DOHH2 (cell line): ENCODE measurements at regions not wholly inside any gene's neighbourhood (a gene's known extent, or its start where the extent isn't known, plus 50 kb on each side); places are given as distances from the start of the nearest gene placed in this dataset.

Source experiments
- H3F3A ChIP-seq: fragments of 200-600 bp; sonication (generic), shearing (Covaris generic); 2 replicates; pipeline ENCODE4 v1.6.0; 2016; ENCODE audit warnings: antibody characterized with exemption, mild to moderate bottlenecking; ENCODE audit not compliant: control insufficient read depth, insufficient read depth
- H3K27ac ChIP-seq: fragments of 200-600 bp; sonication (generic); 2 replicates; pipeline ENCODE4 v1.5.1; 2014; ENCODE audit warnings: low read depth, mild to moderate bottlenecking, low read length, moderate library complexity
- H3K27me3 ChIP-seq: fragments of 200-600 bp; sonication (generic); 2 replicates; pipeline ENCODE4 v1.6.1; 2014; ENCODE audit warnings: mild to moderate bottlenecking, low read length, mixed read lengths; ENCODE audit not compliant: control insufficient read depth
- H3K36me3 ChIP-seq: fragments of 200-600 bp; sonication (generic); 2 replicates; pipeline ENCODE4 v1.6.1; 2014; ENCODE audit warnings: mild to moderate bottlenecking, low read length, moderate library complexity, mixed read lengths; ENCODE audit not compliant: control insufficient read depth
- H3K4me1 ChIP-seq: fragments of 200-600 bp; sonication (generic); 2 replicates; pipeline ENCODE4 v1.6.1; 2014; ENCODE audit warnings: mild to moderate bottlenecking, low read length, mixed read lengths; ENCODE audit not compliant: control insufficient read depth
- H3K4me2 ChIP-seq: fragments of 200-600 bp; sonication (generic); 2 replicates; pipeline ENCODE4 v1.6.0; 2014; ENCODE audit warnings: mild to moderate bottlenecking, low read length, moderate library complexity
- H3K4me3 ChIP-seq: fragments of 200-600 bp; sonication (generic); 2 replicates; pipeline ENCODE4 v1.5.1; 2014; ENCODE audit warnings: mild to moderate bottlenecking, low read length, mixed read lengths
- H3K79me2 ChIP-seq: fragments of 200-600 bp; sonication (generic); 2 replicates; pipeline ENCODE4 v1.6.1; 2014; ENCODE audit warnings: mild to moderate bottlenecking, low read length, mixed read lengths; ENCODE audit not compliant: control insufficient read depth
- H3K9me2 ChIP-seq: fragments of 200-600 bp; sonication (generic); replicated peaks from 2 replicates; pipeline ENCODE4 v1.6.1; 2014; ENCODE audit warnings: mild to moderate bottlenecking, low read length, mixed read lengths; ENCODE audit not compliant: control insufficient read depth
- H3K9me3 ChIP-seq: fragments of 200-600 bp; sonication (generic); 2 replicates; pipeline ENCODE4 v1.6.1; 2014; ENCODE audit warnings: antibody characterized with exemption, low read length, mixed read lengths; ENCODE audit not compliant: control insufficient read depth, insufficient read depth
- H4K20me1 ChIP-seq: fragments of 200-600 bp; sonication (generic); 2 replicates; pipeline ENCODE4 v1.6.0; 2014; ENCODE audit warnings: low read depth, mild to moderate bottlenecking, antibody characterized with exemption, low read length, moderate library complexity; ENCODE audit not compliant: control insufficient read depth, insufficient read depth
- EZH2phosphoT487 ChIP-seq: fragments of 200-600 bp; sonication (generic); IDR thresholded peaks from 2 replicates; pipeline ENCODE4 v1.6.1; 2017; ENCODE audit warnings: borderline replicate concordance, mild to moderate bottlenecking, antibody characterized with exemption, low read length, moderate library complexity, mixed read lengths
- TF ChIP-seq, protein P1 (sequence below): fragments of 200-600 bp; sonication (generic); IDR thresholded peaks from one replicate; pipeline ENCODE4 v1.5.1; 2014; ENCODE audit warnings: antibody characterized with exemption, mild to moderate bottlenecking, low read depth, low read length; ENCODE audit not compliant: poor library complexity, severe bottlenecking

DNA sequence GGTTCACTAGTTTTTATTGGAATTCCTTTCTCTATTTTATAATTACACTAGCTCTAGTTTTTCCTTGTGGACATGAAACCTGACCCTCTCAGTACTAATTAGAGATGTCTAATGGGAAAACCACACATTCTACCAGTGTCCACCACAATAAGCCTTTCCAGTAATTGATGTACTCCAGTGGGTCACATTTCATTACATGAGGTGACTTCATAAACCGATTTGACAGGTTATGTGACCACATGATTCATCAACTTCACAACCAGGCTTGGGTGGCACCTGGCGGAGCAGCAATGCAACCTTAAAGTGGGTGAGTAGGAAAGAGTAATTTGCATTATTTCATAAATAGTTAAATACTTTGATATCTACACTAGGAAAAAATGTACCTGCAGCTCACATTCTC lies 284.2 kb upstream of the ADAMTS16 start:
- Histone ChIP-seq H3K4me2 (no peak overlapping the region), H3F3A (no peaks in the 10 kb centered on the region), H3K4me1 (no peaks in the 10 kb centered on the region), H3K4me3 (no peak overlapping the region), H4K20me1 (no peaks in the 10 kb centered on the region), H3K27me3 (no peaks in the 10 kb centered on the region), H3K36me3 (no peaks in the 10 kb centered on the region), H3K79me2 (no peaks in the 10 kb centered on the region), H3K9me3 (no peaks in the 10 kb centered on the region), H3K27ac (no peak overlapping the region), H3K9me2 (no peaks in the 10 kb centered on the region)
- no peak for TF ChIP-seq EZH2phosphoT487
- TF ChIP-seq, protein P1, sequence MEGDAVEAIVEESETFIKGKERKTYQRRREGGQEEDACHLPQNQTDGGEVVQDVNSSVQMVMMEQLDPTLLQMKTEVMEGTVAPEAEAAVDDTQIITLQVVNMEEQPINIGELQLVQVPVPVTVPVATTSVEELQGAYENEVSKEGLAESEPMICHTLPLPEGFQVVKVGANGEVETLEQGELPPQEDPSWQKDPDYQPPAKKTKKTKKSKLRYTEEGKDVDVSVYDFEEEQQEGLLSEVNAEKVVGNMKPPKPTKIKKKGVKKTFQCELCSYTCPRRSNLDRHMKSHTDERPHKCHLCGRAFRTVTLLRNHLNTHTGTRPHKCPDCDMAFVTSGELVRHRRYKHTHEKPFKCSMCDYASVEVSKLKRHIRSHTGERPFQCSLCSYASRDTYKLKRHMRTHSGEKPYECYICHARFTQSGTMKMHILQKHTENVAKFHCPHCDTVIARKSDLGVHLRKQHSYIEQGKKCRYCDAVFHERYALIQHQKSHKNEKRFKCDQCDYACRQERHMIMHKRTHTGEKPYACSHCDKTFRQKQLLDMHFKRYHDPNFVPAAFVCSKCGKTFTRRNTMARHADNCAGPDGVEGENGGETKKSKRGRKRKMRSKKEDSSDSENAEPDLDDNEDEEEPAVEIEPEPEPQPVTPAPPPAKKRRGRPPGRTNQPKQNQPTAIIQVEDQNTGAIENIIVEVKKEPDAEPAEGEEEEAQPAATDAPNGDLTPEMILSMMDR = no peak

DNA sequence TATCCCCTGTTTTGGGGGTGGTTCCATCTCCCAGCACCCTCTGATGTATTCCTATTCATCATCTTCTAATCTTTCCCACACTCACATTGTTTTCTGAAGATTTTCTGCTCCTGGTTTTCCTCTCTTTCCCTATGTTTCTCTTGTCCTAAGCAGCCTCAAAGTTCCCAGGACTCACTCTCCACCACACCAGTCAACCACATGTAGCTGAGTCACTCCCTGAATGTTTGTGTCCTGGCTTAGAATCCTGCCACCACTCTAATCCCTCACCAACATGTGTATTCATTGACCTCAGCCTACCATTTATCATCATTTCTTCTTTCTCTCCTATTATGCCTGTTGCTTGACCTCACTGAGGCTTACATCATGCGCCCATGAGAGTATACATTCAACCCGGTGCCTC lies 282.4 kb upstream of the ADAMTS16 start:
- Histone ChIP-seq H4K20me1 (no peaks in the 10 kb centered on the region), H3K79me2 (no peaks in the 10 kb centered on the region)
- TF ChIP-seq EZH2phosphoT487 = no peak
- TF ChIP-seq, protein P1 = no peak

DNA sequence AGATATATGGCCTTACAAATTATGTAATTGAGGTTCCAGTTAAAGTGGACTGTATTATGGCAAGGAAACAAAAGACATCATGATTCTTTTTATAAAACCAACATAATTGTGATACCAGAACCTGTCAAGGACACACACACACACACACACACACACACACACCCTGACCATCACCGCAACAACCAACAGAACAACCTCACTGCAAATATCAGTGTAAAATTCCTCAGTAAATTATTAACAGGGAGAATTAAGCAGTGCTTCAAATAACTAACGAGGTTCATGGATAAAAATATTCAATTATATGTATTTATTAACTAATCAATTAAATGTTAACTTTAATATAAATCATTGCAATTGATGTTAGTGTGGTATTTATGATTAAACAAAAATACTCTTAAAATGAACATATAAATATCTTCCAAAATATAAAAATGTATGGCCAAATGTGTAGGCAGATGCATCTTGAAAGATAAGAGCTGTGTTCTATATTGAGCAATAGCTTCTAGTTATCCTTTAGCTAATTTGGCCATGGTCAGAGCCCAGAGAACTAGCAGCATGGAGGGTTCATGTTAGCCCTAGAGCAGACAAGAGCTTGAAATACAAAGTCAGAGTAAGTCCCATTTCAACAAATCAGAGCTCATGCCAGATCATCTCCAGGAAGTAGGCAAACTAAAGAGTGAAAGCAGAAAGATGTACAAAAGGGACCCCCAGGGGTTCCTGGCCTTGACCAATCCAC lies 280.5 kb upstream of the ADAMTS16 start:
- no peaks in the 10 kb centered on the region for H3K4me1 ChIP-seq
- H3K9me2 ChIP-seq = no peaks in the 10 kb centered on the region
- H3K27me3 ChIP-seq = no peaks in the 10 kb centered on the region
- H3K27ac ChIP-seq = no peak overlapping the region
- no peaks in the 10 kb centered on the region for H3K79me2 ChIP-seq
- no peaks in the 10 kb centered on the region for H3F3A ChIP-seq
- no peak for TF ChIP-seq EZH2phosphoT487
- TF ChIP-seq, protein P1 = no peak
- H3K4me2 ChIP-seq = no peak overlapping the region
- H4K20me1 ChIP-seq = no peaks in the 10 kb centered on the region
- no peaks in the 10 kb centered on the region for H3K36me3 ChIP-seq
- no peaks in the 10 kb centered on the region for H3K9me3 ChIP-seq
- H3K4me3 ChIP-seq = no peak overlapping the region

More for the DNA sequence above, 282.4 kb upstream of the ADAMTS16 start:
- no peak overlapping the region for H3K4me2 ChIP-seq
- H3F3A ChIP-seq = no peaks in the 10 kb centered on the region
- no peaks in the 10 kb centered on the region for H3K36me3 ChIP-seq
- no peak overlapping the region for H3K4me3 ChIP-seq
- no peak overlapping the region for H3K27ac ChIP-seq
- no peaks in the 10 kb centered on the region for H3K27me3 ChIP-seq
- no peaks in the 10 kb centered on the region for H3K4me1 ChIP-seq
- H3K9me3 ChIP-seq = no peaks in the 10 kb centered on the region
- H3K9me2 ChIP-seq = no peaks in the 10 kb centered on the region
